Smooth muscle cell (in vitro differentiated cells): ENCODE measurements at regions not wholly inside any gene's neighbourhood (a gene's known extent, or its start where the extent isn't known, plus 50 kb on each side); places are given as distances from the start of the nearest gene placed in this dataset.
A peak's percentile ranks its signal among the peaks of the same experiment; 100 is the strongest.
"Not testable (repeated sequence)": the region's sequence is repeated elsewhere in the genome, so short reads cannot be mapped to it uniquely, and the experiment has no call there.

ENCODE experiments used
- DNase-seq: peaks from one replicate; lab custom pipeline; 2025; ENCODE audit not compliant: unreplicated experiment; lab: John Stamatoyannopoulos, UW
- H2AFZ ChIP-seq: fragments of 200-600 bp; sonication (generic); 2 replicates; pipeline ENCODE4 v1.6.0; 2016; ENCODE audit warnings: antibody characterized with exemption, low read depth, mild to moderate bottlenecking
- H3F3A ChIP-seq: fragments of 200-600 bp; sonication (generic); 2 replicates; pipeline ENCODE4 v1.6.0; 2017; ENCODE audit warnings: antibody characterized with exemption, low read depth
- H3K27ac ChIP-seq: fragments of 200-600 bp; sonication (generic); 2 replicates; pipeline ENCODE4 v1.5.1; 2016; ENCODE audit warnings: low read depth, mild to moderate bottlenecking
- H3K27me3 ChIP-seq: fragments of 200-600 bp; sonication (generic); 2 replicates; pipeline ENCODE4 v1.6.1; 2016; ENCODE audit warnings: low read depth, mild to moderate bottlenecking
- H3K36me3 ChIP-seq: fragments of 200-600 bp; sonication (generic); 2 replicates; pipeline ENCODE4 v1.5.1; 2016; ENCODE audit warnings: low read depth
- H3K4me1 ChIP-seq: fragments of 200-600 bp; sonication (generic); 2 replicates; pipeline ENCODE4 v1.5.1; 2016; ENCODE audit warnings: low read depth
- H3K4me2 ChIP-seq: fragments of 200-600 bp; sonication (generic); 2 replicates; pipeline ENCODE4 v1.6.0; 2016; ENCODE audit warnings: mild to moderate bottlenecking
- H3K4me3 ChIP-seq: fragments of 200-600 bp; sonication (generic); 2 replicates; pipeline ENCODE4 v1.5.1; 2016; ENCODE audit warnings: mild to moderate bottlenecking
- H3K79me2 ChIP-seq: fragments of 200-600 bp; sonication (generic); 2 replicates; pipeline ENCODE4 v1.6.0; 2016; ENCODE audit warnings: low read depth, mild to moderate bottlenecking
- H3K9ac ChIP-seq: fragments of 200-600 bp; sonication (generic); 2 replicates; pipeline ENCODE4 v1.6.0; 2016; ENCODE audit warnings: low read depth
- H3K9me3 ChIP-seq: fragments of 200-600 bp; sonication (generic); replicated peaks from 2 replicates; pipeline ENCODE4 v1.5.1; 2016; ENCODE audit warnings: low read depth
- H4K20me1 ChIP-seq: fragments of 200-600 bp; sonication (generic); 2 replicates; pipeline ENCODE4 v1.6.0; 2016; ENCODE audit warnings: low read depth
- WGBS: methylation state at CpG from one replicate; pipeline ENCODE4 v1.1.7; 2016; ENCODE audit warnings: low lambda C conversion rate; 5-methylcytosine and 5-hydroxymethylcytosine counted together
- TF ChIP-seq, protein P1 (sequence below): fragments of 200-600 bp; sonication (generic); IDR thresholded peaks from 2 replicates; pipeline ENCODE4 v1.5.1; 2017; ENCODE audit warnings: borderline replicate concordance, mild to moderate bottlenecking, antibody characterized with exemption; ENCODE audit not compliant: insufficient read depth, poor library complexity, severe bottlenecking

DNA sequence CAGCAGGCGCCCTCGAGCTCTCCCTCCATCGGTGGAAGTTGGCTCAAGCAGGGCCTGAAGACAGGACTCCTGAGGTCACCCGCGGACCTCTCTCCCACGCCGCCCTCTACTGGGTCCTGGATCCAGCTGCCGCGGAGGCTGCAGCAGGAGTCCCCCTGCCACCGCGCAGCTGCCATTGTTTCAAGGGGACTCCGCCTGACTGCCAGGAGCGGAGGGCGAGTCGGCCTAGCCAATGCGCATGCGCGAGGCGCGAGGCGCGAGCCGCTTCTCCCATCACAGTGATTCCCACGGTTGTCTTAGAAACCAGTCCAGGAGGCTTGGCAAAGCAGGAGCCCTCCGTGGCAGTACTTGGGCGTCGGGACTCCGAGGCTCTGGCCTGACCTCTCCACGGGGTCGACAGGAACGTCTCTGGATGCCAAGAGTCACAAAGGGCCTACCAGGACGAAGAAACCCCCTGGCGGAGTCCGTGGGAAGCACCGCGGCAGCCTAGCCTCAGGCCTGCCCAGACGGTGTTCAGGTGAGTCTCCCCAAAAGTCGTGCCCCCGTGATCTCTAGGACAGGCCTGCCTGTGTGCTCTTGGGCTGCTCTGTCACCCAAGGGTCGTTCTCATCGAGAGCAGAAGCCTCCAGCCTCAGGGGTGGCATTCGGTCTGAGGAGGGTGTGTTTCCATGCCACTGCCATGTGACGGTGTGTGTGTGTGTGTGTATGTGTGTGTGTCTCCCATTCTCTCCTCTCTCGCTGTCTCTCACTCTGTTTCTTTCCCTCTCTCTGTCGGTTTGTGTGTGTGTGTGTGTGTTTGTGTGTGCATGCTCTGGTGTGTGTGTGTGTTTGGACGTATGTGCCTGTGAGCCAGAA is 290.6 kb upstream of the ZNF337 start:
- Histone ChIP-seq H3K9ac (no peak overlapping the region), H3K79me2 (no peaks in the 10 kb centered on the region), H4K20me1 (no peaks in the 10 kb centered on the region), H3K36me3 (no peaks in the 10 kb centered on the region), H3K9me3 (no peaks in the 10 kb centered on the region), H2AFZ (peak overlapping the region; percentile 82), H3K4me2 (peak overlapping the region; percentile 63), H3K4me3 (peak overlapping the region; percentile 32), H3K27ac (no peak overlapping the region), H3F3A (no peaks in the 10 kb centered on the region), H3K4me1 (no peaks in the 10 kb centered on the region), H3K27me3 (no peaks in the 10 kb centered on the region)
- WGBS: 59% methylated on average over 45 of the region's 46 CpGs
- TF ChIP-seq, protein P1, sequence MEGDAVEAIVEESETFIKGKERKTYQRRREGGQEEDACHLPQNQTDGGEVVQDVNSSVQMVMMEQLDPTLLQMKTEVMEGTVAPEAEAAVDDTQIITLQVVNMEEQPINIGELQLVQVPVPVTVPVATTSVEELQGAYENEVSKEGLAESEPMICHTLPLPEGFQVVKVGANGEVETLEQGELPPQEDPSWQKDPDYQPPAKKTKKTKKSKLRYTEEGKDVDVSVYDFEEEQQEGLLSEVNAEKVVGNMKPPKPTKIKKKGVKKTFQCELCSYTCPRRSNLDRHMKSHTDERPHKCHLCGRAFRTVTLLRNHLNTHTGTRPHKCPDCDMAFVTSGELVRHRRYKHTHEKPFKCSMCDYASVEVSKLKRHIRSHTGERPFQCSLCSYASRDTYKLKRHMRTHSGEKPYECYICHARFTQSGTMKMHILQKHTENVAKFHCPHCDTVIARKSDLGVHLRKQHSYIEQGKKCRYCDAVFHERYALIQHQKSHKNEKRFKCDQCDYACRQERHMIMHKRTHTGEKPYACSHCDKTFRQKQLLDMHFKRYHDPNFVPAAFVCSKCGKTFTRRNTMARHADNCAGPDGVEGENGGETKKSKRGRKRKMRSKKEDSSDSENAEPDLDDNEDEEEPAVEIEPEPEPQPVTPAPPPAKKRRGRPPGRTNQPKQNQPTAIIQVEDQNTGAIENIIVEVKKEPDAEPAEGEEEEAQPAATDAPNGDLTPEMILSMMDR: peak; percentile 21
- peak; percentile 28 for DNase-seq

DNA sequence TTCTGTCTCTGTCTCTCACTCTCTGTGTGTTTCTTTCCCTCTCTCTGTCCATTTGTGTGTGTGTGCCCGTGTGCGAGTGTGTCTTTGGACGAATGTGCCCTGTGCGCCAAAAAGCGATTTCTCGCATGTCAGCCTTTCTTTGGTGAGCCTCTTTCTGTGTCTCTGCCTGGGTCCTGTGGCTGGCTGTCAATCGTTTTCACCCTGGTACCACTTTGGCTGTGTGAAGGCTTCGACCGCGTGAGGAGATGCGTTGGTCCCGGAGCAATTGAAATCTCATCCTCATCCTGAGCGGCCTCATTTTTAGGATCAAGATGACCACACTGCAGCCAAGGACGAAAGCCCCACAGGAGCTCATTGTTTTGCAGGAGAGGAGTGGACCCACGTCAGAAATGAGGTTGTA is 288.9 kb upstream of the ZNF337 start:
- no peak for DNase-seq
- no peaks in the 10 kb centered on the region for H3K9me3 ChIP-seq
- no peaks in the 10 kb centered on the region for H3K4me1 ChIP-seq
- H4K20me1 ChIP-seq: no peaks in the 10 kb centered on the region
- H3K27ac ChIP-seq: no peak overlapping the region
- H3K4me3 ChIP-seq: no peak overlapping the region
- H3K36me3 ChIP-seq: no peaks in the 10 kb centered on the region
- no peaks in the 10 kb centered on the region for H3K27me3 ChIP-seq
- H3F3A ChIP-seq: no peaks in the 10 kb centered on the region
- TF ChIP-seq, protein P1: no peak
- no peak overlapping the region for H3K9ac ChIP-seq
- no peak overlapping the region for H2AFZ ChIP-seq
- no peaks in the 10 kb centered on the region for H3K79me2 ChIP-seq
- H3K4me2 ChIP-seq: no peak overlapping the region
- 95% methylated on average over 15 of the region's 15 CpGs for WGBS

DNA sequence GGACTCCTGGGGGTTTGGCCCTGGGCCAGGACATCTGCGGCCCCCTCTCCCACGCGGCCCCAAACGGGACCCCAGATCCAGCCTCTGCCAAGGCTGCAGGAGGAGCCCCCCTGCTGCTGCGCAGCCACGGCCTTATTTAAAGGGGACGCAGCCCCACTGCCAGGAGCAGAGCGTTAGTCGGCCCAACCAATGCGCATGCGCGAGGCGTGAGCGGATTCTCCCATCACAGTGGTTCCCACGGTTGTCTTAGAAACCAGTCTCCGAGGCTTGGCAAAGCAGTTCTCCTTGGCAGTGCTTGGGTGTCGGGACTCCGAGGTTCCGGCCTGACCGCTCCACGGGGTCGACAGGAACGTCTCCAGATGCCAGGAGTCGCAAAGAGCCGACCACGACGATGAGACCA is 288.3 kb upstream of the ZNF337 start:
- WGBS: 94% methylated on average over 27 of the region's 27 CpGs
- Histone ChIP-seq H2AFZ (no peak overlapping the region), H3K36me3 (no peaks in the 10 kb centered on the region), H3F3A (no peaks in the 10 kb centered on the region), H3K4me2 (no peak overlapping the region), H3K79me2 (no peaks in the 10 kb centered on the region), H3K27ac (no peak overlapping the region), H3K9me3 (no peaks in the 10 kb centered on the region), H4K20me1 (no peaks in the 10 kb centered on the region), H3K9ac (no peak overlapping the region), H3K27me3 (no peaks in the 10 kb centered on the region), H3K4me1 (no peaks in the 10 kb centered on the region), H3K4me3 (no peak overlapping the region)
- TF ChIP-seq, protein P1: no peak
- DNase-seq: no peak

DNA sequence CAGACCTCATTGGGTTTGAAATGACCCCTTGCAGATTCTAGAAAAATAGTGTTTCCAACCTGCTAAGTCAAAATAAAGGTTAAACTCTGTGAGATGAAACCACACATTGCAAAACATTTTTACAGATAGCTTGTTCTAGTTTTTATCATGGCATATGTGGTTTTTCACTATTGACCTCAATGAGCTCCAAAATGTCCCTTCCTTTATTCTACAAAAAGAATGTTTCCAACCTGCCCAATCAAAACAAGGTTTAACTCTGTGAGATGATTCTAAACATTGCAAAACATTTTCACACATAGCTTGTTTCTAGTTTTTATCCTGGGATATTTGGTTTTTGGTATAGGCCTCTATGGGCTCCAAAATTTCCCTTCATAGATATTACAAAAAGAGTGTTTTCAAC is 286.0 kb upstream of the ZNF337 start:
- not testable (repeated sequence) for H3K27me3 ChIP-seq, H3K9ac ChIP-seq, H4K20me1 ChIP-seq, H3F3A ChIP-seq, H3K36me3 ChIP-seq, DNase-seq, H3K79me2 ChIP-seq, H3K9me3 ChIP-seq, H3K4me3 ChIP-seq, H3K4me2 ChIP-seq, H2AFZ ChIP-seq, H3K27ac ChIP-seq, H3K4me1 ChIP-seq

DNA sequence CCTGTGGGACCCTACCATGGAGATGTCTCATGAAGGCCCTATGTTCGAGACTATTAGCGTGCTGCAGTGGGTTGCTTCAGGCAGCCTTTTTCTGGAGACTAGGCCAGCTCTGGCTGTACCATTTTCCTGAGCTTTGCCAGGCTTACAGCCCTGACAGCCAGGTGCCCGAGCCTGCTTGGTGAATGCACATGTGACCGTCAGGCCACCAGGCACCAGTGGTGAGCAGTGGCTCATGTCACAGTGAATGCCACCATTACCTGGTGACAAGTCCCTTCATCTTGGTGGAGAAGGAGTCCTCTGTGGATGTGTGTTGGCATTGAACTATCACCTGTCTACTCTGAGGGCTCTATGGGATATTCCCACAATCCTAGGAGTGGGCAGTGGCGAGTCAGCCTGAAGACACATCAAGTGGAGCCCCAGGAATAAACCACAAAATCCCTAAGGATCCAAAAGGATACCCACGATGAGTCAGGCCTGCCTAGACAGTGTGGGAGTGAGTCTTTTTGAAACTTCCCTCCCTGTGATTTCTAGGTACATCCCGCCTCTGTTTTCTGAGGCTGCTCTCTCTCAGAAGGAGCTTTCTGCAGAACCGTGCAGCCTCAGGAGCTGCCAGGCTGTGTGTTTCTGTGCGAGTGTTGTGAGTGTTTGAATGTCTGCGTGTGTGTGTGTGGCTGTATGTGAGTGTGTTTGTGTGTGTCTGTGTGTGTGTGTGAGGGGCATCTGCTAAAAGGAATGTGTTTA is 282.0 kb upstream of the ZNF337 start:
- H3K4me1 ChIP-seq, DNase-seq, H3K4me2 ChIP-seq, H3K36me3 ChIP-seq, H3K27ac ChIP-seq, H4K20me1 ChIP-seq, H3K9me3 ChIP-seq, H3K79me2 ChIP-seq, H3F3A ChIP-seq, H2AFZ ChIP-seq, H3K4me3 ChIP-seq, H3K9ac ChIP-seq, H3K27me3 ChIP-seq: not testable (repeated sequence)
- 62% methylated on average over 10 of the region's 10 CpGs for WGBS

DNA sequence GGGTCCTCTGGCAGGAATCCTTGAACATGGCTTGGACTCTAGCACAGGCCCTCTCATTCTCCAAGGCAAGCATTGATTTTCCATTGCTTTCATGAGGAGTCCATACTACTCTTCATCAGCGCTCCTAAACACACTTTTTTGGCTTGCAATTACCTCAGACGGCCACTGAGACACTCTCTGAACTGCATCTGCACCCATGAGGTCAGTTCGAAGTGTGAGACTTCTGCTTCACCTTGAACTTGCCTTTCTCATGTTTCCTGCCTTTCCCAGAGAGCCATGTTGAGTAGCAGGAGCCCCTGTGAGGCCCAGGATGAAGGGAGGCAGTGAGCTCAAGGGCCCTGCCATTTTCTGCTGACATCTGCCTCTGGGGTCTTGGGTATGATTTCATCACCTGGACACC is 279.2 kb upstream of the ZNF337 start:
- H3K27ac ChIP-seq, H3F3A ChIP-seq, H3K36me3 ChIP-seq, H2AFZ ChIP-seq, H3K9ac ChIP-seq, H3K79me2 ChIP-seq, H3K4me1 ChIP-seq, H3K4me3 ChIP-seq, H3K9me3 ChIP-seq, H3K4me2 ChIP-seq, H3K27me3 ChIP-seq, H4K20me1 ChIP-seq, DNase-seq: not testable (repeated sequence)
- WGBS: 66% methylated on average over 3 of the region's 3 CpGs
